ENCODE measurements at regions not wholly inside any gene's neighbourhood (a gene's known extent, or its start where the extent isn't known, plus 50 kb on each side); places are given as distances from the start of the nearest gene placed in this dataset.

DNA sequence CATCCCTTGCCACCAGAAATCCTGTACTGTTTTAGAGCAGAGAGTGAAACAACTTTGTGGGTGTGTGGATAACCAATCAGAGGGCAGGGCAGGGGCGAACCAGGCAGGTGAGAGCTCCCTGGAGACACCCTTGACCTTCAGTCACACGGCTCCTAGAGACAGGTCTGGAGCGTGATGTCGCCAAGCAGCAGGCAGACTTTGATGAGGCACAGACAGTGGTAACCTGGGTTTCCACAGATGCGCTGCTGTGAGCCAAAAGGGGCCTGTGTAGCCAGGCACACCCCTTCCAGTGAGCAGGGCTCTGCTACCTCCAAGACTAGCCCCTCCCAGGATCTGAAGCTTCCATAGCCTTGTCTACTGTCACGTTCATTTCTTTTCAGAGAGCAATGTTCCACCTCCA lies 317.8 kb upstream of the ADCY2 start:
- TF ChIP-seq POLR2A (IDR thresholded peaks at IDR 0.05): no peak
- TF ChIP-seq, protein P1, sequence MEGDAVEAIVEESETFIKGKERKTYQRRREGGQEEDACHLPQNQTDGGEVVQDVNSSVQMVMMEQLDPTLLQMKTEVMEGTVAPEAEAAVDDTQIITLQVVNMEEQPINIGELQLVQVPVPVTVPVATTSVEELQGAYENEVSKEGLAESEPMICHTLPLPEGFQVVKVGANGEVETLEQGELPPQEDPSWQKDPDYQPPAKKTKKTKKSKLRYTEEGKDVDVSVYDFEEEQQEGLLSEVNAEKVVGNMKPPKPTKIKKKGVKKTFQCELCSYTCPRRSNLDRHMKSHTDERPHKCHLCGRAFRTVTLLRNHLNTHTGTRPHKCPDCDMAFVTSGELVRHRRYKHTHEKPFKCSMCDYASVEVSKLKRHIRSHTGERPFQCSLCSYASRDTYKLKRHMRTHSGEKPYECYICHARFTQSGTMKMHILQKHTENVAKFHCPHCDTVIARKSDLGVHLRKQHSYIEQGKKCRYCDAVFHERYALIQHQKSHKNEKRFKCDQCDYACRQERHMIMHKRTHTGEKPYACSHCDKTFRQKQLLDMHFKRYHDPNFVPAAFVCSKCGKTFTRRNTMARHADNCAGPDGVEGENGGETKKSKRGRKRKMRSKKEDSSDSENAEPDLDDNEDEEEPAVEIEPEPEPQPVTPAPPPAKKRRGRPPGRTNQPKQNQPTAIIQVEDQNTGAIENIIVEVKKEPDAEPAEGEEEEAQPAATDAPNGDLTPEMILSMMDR (IDR thresholded peaks at IDR 0.05): no peak
- WGBS, 2 donors: 54 to 61% methylated on average over 6 of the region's 6 CpGs
- Histone ChIP-seq H3K4me1 (no peaks in the 10 kb centered on the region), H3K27me3 (no peaks in the 10 kb centered on the region), H3K9me3 (no peaks in the 10 kb centered on the region), H3K4me3 (replicated peaks in 1 of 3) (no peak overlapping the region), H3K27ac (no peak overlapping the region), H3K36me3 (no peaks in the 10 kb centered on the region)
- DNase-seq: no peak
- intact Hi-C loops (cut with DNase I): no loop called here

DNA sequence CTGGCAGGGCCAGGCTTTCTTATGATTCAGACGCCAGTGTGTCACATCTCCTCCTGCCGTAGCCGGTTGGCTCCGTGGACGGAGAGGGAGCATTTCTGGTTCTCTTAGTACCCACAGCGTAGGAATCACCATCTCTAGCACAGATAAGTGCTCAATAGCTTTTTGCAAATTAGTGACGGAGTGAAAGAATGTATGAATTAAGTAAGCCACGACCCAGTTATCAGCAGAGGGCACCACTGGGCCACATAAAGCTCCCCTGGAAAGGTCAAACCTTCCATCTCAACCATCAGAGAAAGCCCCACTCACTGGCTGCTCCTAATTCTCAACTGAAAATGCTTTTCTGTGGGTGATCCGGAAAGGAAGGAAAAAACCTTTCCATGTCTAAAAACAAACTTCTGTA lies 317.0 kb upstream of the ADCY2 start:
- intact Hi-C loops (cut with DNase I): no loop called here
- WGBS, 2 donors: 36 to 38% methylated on average over 9 of the region's 9 CpGs
- no peak overlapping the region for H3K4me3 ChIP-seq (replicated peaks in 1 of 3)
- H3K4me1 ChIP-seq: no peaks in the 10 kb centered on the region
- no peak overlapping the region for H3K27ac ChIP-seq
- no peaks in the 10 kb centered on the region for H3K36me3 ChIP-seq
- H3K27me3 ChIP-seq: no peaks in the 10 kb centered on the region
- DNase-seq: no peak
- TF ChIP-seq POLR2A (IDR thresholded peaks at IDR 0.05): no peak
- TF ChIP-seq, protein P1 (IDR thresholded peaks at IDR 0.05): no peak
- no peaks in the 10 kb centered on the region for H3K9me3 ChIP-seq

DNA sequence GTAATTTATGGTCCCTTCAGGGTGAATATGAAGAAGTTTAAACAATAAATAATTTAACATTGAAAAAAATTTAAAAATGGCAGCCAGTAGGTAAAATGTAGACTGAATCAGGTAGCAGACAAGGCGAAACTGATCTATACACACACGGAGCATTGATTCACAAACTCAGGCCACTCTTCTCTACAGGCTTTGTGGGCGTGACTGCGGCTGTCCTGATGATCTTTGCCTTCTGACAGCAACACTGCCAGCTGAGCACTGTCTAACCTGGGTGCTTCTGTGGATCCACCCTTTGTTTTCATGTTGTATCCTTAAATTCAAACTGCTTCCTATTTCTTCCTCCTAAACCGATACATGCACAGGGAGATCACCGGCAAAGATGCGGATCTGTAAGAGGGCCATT lies 315.4 kb upstream of the ADCY2 start:
- intact Hi-C loops (cut with DNase I): no loop called here
- H3K4me3 ChIP-seq (replicated peaks in 1 of 3): no peak overlapping the region
- DNase-seq: no peak
- H3K4me1 ChIP-seq: no peaks in the 10 kb centered on the region
- H3K36me3 ChIP-seq: no peaks in the 10 kb centered on the region
- no peaks in the 10 kb centered on the region for H3K9me3 ChIP-seq
- no peak for TF ChIP-seq POLR2A (IDR thresholded peaks at IDR 0.05)
- TF ChIP-seq, protein P1 (IDR thresholded peaks at IDR 0.05): no peak
- H3K27me3 ChIP-seq: no peaks in the 10 kb centered on the region
- H3K27ac ChIP-seq: no peak overlapping the region
- 88 to 90% methylated on average over 7 of the region's 7 CpGs for WGBS, 2 donors

DNA sequence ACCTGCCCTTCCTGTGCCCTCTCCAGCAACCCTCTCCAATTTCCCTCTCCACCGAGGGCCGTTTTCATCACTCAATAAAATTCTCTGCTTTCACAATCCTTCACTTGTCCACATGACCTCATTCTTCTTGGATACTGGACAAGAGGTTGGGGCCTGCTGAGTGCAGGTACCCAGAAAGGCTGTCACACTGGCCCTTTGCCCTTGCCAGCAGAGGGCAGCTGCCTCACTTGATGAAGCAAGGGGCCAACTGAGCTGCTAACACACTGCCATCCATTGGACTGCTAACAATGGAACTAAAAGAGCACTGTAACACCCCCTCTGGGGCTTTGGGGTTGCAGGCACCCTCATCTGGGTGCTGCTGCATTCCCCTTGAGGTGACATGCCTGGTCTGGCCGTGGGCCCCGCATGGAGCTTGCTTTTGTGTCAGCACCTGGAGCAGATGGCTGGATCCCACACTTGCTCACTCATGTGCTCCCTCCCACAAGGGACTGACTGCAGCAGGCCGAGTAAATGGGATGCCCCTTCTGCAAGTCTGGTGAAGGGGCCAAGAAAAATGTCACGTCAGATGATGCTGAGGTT lies 308.1 kb upstream of the ADCY2 start:
- WGBS, 2 donors: 67 to 74% methylated on average over 6 of the region's 6 CpGs
- no peaks in the 10 kb centered on the region for H3K9me3 ChIP-seq
- TF ChIP-seq, protein P1 (IDR thresholded peaks at IDR 0.05): no peak
- TF ChIP-seq POLR2A (IDR thresholded peaks at IDR 0.05): no peak

DNA sequence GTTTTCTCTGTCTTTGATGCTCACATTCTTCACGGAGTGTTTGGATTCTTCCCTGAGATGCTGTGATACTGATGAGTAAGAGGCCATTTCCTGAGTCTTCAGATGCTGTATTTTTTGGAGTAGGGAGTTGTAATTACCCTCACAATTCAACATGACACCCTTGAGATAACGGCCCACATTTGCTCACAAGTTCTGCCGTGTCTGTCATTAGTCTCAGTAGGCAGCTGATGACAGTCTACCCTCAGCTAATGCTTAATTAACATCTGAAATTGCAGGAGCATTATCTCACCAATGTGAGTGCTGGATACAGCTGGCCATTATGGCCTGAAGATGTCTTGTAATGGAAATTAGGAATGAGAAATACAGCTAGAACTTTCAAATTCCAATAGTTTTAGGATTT lies 307.1 kb upstream of the ADCY2 start:
- Histone ChIP-seq H3K27me3 (no peaks in the 10 kb centered on the region), H3K9me3 (no peaks in the 10 kb centered on the region), H3K36me3 (no peaks in the 10 kb centered on the region), H3K27ac (no peak overlapping the region), H3K4me1 (no peaks in the 10 kb centered on the region), H3K4me3 (replicated peaks in 1 of 3) (no peak overlapping the region)
- DNase-seq: no peak
- WGBS, 2 donors: 40 to 51% methylated on average over 3 of the region's 3 CpGs
- TF ChIP-seq POLR2A (IDR thresholded peaks at IDR 0.05): no peak
- TF ChIP-seq, protein P1 (IDR thresholded peaks at IDR 0.05): no peak
- intact Hi-C loops (cut with DNase I): no loop called here

More for the DNA sequence above, 308.1 kb upstream of the ADCY2 start:
- Histone ChIP-seq H3K4me3 (replicated peaks in 1 of 3) (no peak overlapping the region), H3K4me1 (no peaks in the 10 kb centered on the region), H3K36me3 (no peaks in the 10 kb centered on the region), H3K27me3 (no peaks in the 10 kb centered on the region), H3K27ac (no peak overlapping the region)
- intact Hi-C loops (cut with DNase I): no loop called here
- DNase-seq: no peak
